HG03175 (cell line): ENCODE measurements at regions not wholly inside any gene's neighbourhood (a gene's known extent, or its start where the extent isn't known, plus 50 kb on each side); places are given as distances from the start of the nearest gene placed in this dataset.
"Not testable (repeated sequence)": the region's sequence is repeated elsewhere in the genome, so short reads cannot be mapped to it uniquely, and the experiment has no call there.

Source experiments
- ATAC-seq: cut with Tn5 transposase; IDR thresholded peaks from one replicate; pipeline ENCODE4 v1.9.1; 2021; ENCODE audit warnings: mild to moderate bottlenecking, moderate library complexity; ENCODE audit not compliant: unreplicated experiment

- ATAC-seq: no peak
Observed at GRCh38 chr11:130526846-130527245, 78.4 kb downstream of the ADAMTS15 start.

- ATAC-seq: no peak
Observed at GRCh38 chr11:130527636-130528297, 79.3 kb downstream of the ADAMTS15 start.

GRCh38 chr11:130528298-130529261 is 80.1 kb downstream of the ADAMTS15 start:
- ATAC-seq: no peak

GRCh38 chr11:130529366-130529765 is 80.9 kb downstream of the ADAMTS15 start:
- no peak for ATAC-seq

- no peak for ATAC-seq
Observed at GRCh38 chr11:130531061-130531460, 82.6 kb downstream of the ADAMTS15 start.

GRCh38 chr11:130533113-130533798 is 84.8 kb downstream of the ADAMTS15 start:
- ATAC-seq: no peak

GRCh38 chr11:130533871-130534270 is 85.4 kb downstream of the ADAMTS15 start:
- no peak for ATAC-seq

- no peak for ATAC-seq
Observed at GRCh38 chr11:130534551-130534950, 86.1 kb downstream of the ADAMTS15 start.

GRCh38 chr11:130535520-130535919 is 87.1 kb downstream of the ADAMTS15 start:
- ATAC-seq: no peak

- no peak for ATAC-seq
Observed at GRCh38 chr11:130536106-130537040, 87.9 kb downstream of the ADAMTS15 start.

GRCh38 chr11:130539680-130540079 is 91.2 kb downstream of the ADAMTS15 start:
- ATAC-seq: not testable (repeated sequence)

GRCh38 chr11:130544266-130544665 is 95.8 kb downstream of the ADAMTS15 start:
- no peak for ATAC-seq

GRCh38 chr11:130545449-130546072 is 97.1 kb downstream of the ADAMTS15 start:
- no peak for ATAC-seq

GRCh38 chr11:130546438-130546837 is 98.0 kb downstream of the ADAMTS15 start:
- no peak for ATAC-seq

GRCh38 chr11:130546901-130547694 is 98.7 kb downstream of the ADAMTS15 start:
- no peak for ATAC-seq

- no peak for ATAC-seq
Observed at GRCh38 chr11:130547761-130548490, 99.5 kb downstream of the ADAMTS15 start.

GRCh38 chr11:130548491-130548833 is 100.0 kb downstream of the ADAMTS15 start:
- ATAC-seq: no peak

- ATAC-seq: no peak
Observed at GRCh38 chr11:130549393-130549999, 101.1 kb downstream of the ADAMTS15 start.
